GM12878 (cell line): ENCODE measurements at regions not wholly inside any gene's neighbourhood (a gene's known extent, or its start where the extent isn't known, plus 50 kb on each side); places are given as distances from the start of the nearest gene placed in this dataset.

Experiments used
- ATAC-seq: fragments of 200-7000 bp; cut with Tn5 transposase; 3 replicates; pipeline ENCODE4 v1.9.1; 2020; ENCODE audit warnings: mild to moderate bottlenecking, moderate library complexity
- BruUV-seq: library from RNA; stranded (reverse); fragments of 400-500 nt; replicated peaks from 2 replicates; lab custom pipeline; 2021; lab: Mats Ljungman, UMichigan
- CTCF ChIA-PET: fragments of 300-600 bp; sonication (Branson Sonifier 250); formaldehyde crosslinking; extraction: SDS; loops from one replicate; lab custom pipeline; 2021; ENCODE audit warnings: inconsistent platforms; lab: Yijun Ruan, JAX
- POLR2A ChIA-PET: fragments of 350-600 bp; formaldehyde crosslinking; extraction: SDS; loops from one replicate; lab custom pipeline; 2021; ENCODE audit warnings: inconsistent platforms; lab: Charles Lee
- RAD21 ChIA-PET: fragments of 300-600 bp; sonication (Branson Sonifier 250); formaldehyde crosslinking; loops from one replicate; lab custom pipeline; 2023; ENCODE audit warnings: antibody characterized with exemption; ENCODE audit not compliant: unreplicated experiment; lab: Charles Lee
- SMC1A ChIA-PET: fragments of 300-600 bp; sonication (Branson Sonifier 250); formaldehyde crosslinking; loops from one replicate; lab custom pipeline; 2023; ENCODE audit not compliant: unreplicated experiment, uncharacterized antibody; lab: Charles Lee
- DNase-seq: peaks from one replicate; pipeline ENCODE4 v3.0.0-alpha.2; 2011; ENCODE audit warnings: low read depth, low spot score
- FAIRE-seq: peaks from 3 replicates; lab custom pipeline; 2011; peaks lifted over from hg19 to GRCh38; lab: Jason Lieb, UNC
- H2AFZ ChIP-seq: 2 replicates; pipeline ENCODE4 v1.6.0; 2011; ENCODE audit warnings: low read depth, low read length, control low read depth; ENCODE audit not compliant: control insufficient read depth
- H3K27ac ChIP-seq: 2 replicates; pipeline ENCODE4 v1.5.1; 2011; ENCODE audit warnings: control low read depth; ENCODE audit not compliant: control insufficient read depth, insufficient read depth
- H3K27me3 ChIP-seq, 2 experiments: replicated peaks in 1 of 2; 2 replicates each; pipeline versions ENCODE4 v1.6.0 to v1.6.1; 2011; ENCODE audit warnings: low read length in 1 of 2; ENCODE audit not compliant: control insufficient read depth in 2 of 2, insufficient read depth in 2 of 2
- H3K36me3 ChIP-seq, 2 experiments: 2 replicates each; pipeline ENCODE4 v1.5.1; 2011; ENCODE audit warnings: low read length in 1 of 2; ENCODE audit not compliant: control insufficient read depth in 2 of 2, insufficient read depth in 2 of 2
- H3K4me1 ChIP-seq: 2 replicates; pipeline ENCODE4 v1.6.1; 2011; ENCODE audit warnings: mild to moderate bottlenecking, low read length, moderate library complexity, mixed read lengths; ENCODE audit not compliant: control insufficient read depth, insufficient read depth
- H3K4me2 ChIP-seq: 2 replicates; pipeline ENCODE4 v1.6.0; 2011; ENCODE audit warnings: control low read depth; ENCODE audit not compliant: control insufficient read depth, insufficient read depth
- H3K4me3 ChIP-seq: fragments of 200-600 bp; sonication (generic); 2 replicates; pipeline ENCODE4 v1.5.1; 2016
- H3K79me2 ChIP-seq: 2 replicates; pipeline ENCODE4 v1.6.0; 2011; ENCODE audit warnings: low read length; ENCODE audit not compliant: control insufficient read depth, insufficient read depth
- H3K9ac ChIP-seq: 2 replicates; pipeline ENCODE4 v1.8.0; 2011; ENCODE audit warnings: low read length, control low read depth, mixed read lengths; ENCODE audit not compliant: control insufficient read depth, insufficient read depth
- H3K9me3 ChIP-seq: replicated peaks from 3 replicates; pipeline ENCODE4 v1.5.1; 2011; ENCODE audit warnings: mild to moderate bottlenecking, low read length; ENCODE audit not compliant: control insufficient read depth, insufficient read depth
- H4K20me1 ChIP-seq: 2 replicates; pipeline ENCODE4 v1.6.0; 2011; ENCODE audit not compliant: control insufficient read depth, insufficient read depth
- ASH2L ChIP-seq: fragments of 300-600, 200-600 bp; sonication (generic); IDR thresholded peaks from 2 replicates; pipeline ENCODE4 v1.6.1; 2017; ENCODE audit warnings: low read depth, mild to moderate bottlenecking, borderline replicate concordance
- BCL3 ChIP-seq: IDR thresholded peaks from 2 replicates; pipeline ENCODE4 v1.6.1; 2011; ENCODE audit warnings: borderline replicate concordance, low read depth, mild to moderate bottlenecking, moderate library complexity, low read length; ENCODE audit not compliant: insufficient read depth, poor library complexity, severe bottlenecking
- CBX5 ChIP-seq: sonication (generic); IDR thresholded peaks from 2 replicates; pipeline ENCODE4 v1.6.1; 2016; ENCODE audit warnings: low read depth, moderate library complexity, mild to moderate bottlenecking, inconsistent platforms
- CREM ChIP-seq: IDR thresholded peaks from 2 replicates; pipeline ENCODE4 v1.6.1; 2014; ENCODE audit warnings: antibody characterized with exemption, low read depth
- EGR1 ChIP-seq, 2 experiments: IDR thresholded peaks; 1 replicate in 1 of 2; 2 replicates in 1 of 2; pipeline ENCODE4 v1.6.1; 2011 to 2012; ENCODE audit warnings: low read depth in 2 of 2, low read length in 2 of 2, borderline replicate concordance in 1 of 2, mild to moderate bottlenecking in 1 of 2, moderate library complexity in 1 of 2
- HDGF ChIP-seq: fragments of 450-650 bp; IDR thresholded peaks from 2 replicates; pipeline ENCODE4 v1.6.1; 2016; ENCODE audit warnings: antibody characterized with exemption
- MEF2B ChIP-seq: fragments of 450-650 bp; IDR thresholded peaks from 2 replicates; pipeline ENCODE4 v1.6.1; 2018; ENCODE audit warnings: mild to moderate bottlenecking, moderate library complexity; ENCODE audit not compliant: partially characterized antibody, poor library complexity, severe bottlenecking
- NRF1 ChIP-seq: conservative IDR thresholded peaks from 2 replicates; pipeline ENCODE4 v1.6.1; 2011; ENCODE audit warnings: mild to moderate bottlenecking, low read depth, low read length, improper control_type of control experiment
- POLR2AphosphoS2 ChIP-seq: IDR thresholded peaks from 2 replicates; pipeline ENCODE4 v1.6.1; 2011; ENCODE audit warnings: low read depth, mild to moderate bottlenecking, low read length, improper control_type of control experiment, moderate library complexity
- SMARCA5 ChIP-seq: fragments of 450-650 bp; IDR thresholded peaks from 2 replicates; pipeline ENCODE4 v1.6.1; 2017; ENCODE audit warnings: mild to moderate bottlenecking
- SP1 ChIP-seq: IDR thresholded peaks from one replicate; pipeline ENCODE4 v1.6.1; 2011; ENCODE audit warnings: low read depth, low read length
- SREBF1 ChIP-seq: IDR thresholded peaks from 2 replicates; pipeline ENCODE4 v1.6.1; 2012; ENCODE audit warnings: mild to moderate bottlenecking, low read length
- STAT1 ChIP-seq: fragments of 450-650 bp; conservative IDR thresholded peaks from 2 replicates; pipeline ENCODE4 v1.6.1; 2014; ENCODE audit warnings: antibody characterized with exemption, mild to moderate bottlenecking
- SUPT20H ChIP-seq: IDR thresholded peaks from 2 replicates; pipeline ENCODE4 v1.6.1; 2011; ENCODE audit warnings: low read depth, mild to moderate bottlenecking, low read length, moderate library complexity, borderline replicate concordance; ENCODE audit not compliant: control insufficient read depth
- SUZ12 ChIP-seq: fragments of 200-600 bp; sonication (generic); IDR thresholded peaks from one replicate; pipeline ENCODE4 v1.6.1; 2018; ENCODE audit warnings: antibody characterized with exemption, mild to moderate bottlenecking; ENCODE audit not compliant: unreplicated experiment
- ZNF207 ChIP-seq: fragments of 450-650 bp; IDR thresholded peaks from 2 replicates; pipeline ENCODE4 v1.6.1; 2014; ENCODE audit warnings: antibody characterized with exemption, mild to moderate bottlenecking, borderline replicate concordance
- ZNF622 ChIP-seq: fragments of 450-650 bp; IDR thresholded peaks from 2 replicates; pipeline ENCODE4 v1.6.1; 2017; ENCODE audit warnings: mild to moderate bottlenecking, inconsistent platforms
- WGBS: methylation state at CpG from one replicate; pipeline ENCODE4 v1.1.6; 2016; ENCODE audit warnings: low lambda C conversion rate; ENCODE audit not compliant: insufficient replicate concordance, insufficient coverage; ENCODE audit errors: missing lambda C conversion rate; 5-methylcytosine and 5-hydroxymethylcytosine counted together
- in situ Hi-C: fragments of 300-500 bp; cut with MboI; formaldehyde crosslinking; loops from 9 replicates; pipeline ENCODE4 v1.14.3; 2018; ENCODE audit warnings: mixed read lengths
- intact Hi-C: fragments of 100-400 bp; cut with micrococcal nuclease; formaldehyde crosslinking; loops from one replicate; pipeline ENCODE4 v1.14.2; 2022; ENCODE audit not compliant: unreplicated experiment
- TF ChIP-seq, protein P1 (sequence below): fragments of 450-650 bp; formaldehyde crosslinking; IDR thresholded peaks from 2 replicates; pipeline ENCODE4 v1.5.0; 2022; ENCODE audit warnings: mild to moderate bottlenecking, missing genetic modification characterization

DNA sequence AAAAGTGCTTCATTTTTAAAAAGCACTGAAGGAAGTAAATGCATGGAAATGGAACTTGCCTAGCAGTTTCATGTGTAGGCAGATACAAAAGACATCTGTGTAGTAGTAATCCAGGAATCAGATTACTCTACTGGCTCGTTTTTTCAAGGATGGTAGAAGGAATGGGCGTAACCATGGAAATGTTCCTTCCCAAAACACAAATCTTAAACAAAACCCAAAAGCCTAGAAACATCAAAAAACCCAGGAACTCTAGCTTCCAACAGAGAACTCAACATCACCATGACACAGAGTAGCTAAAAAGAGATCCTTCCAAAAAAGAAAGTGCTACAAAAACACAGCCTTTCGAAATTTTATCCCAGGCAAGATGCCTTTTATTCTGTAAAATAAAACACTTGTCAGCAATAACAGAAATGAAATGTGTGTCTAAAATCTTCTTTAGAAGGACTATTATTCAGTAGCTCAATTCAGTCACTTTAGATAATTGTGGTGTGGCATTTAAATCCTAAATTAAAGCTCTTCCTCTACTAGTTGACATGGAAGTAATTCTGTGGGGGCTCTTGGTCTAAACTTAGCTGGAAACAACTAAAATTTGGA is 81.7 kb downstream of the FAM217A start (continued):
- TF ChIP-seq, protein P1, sequence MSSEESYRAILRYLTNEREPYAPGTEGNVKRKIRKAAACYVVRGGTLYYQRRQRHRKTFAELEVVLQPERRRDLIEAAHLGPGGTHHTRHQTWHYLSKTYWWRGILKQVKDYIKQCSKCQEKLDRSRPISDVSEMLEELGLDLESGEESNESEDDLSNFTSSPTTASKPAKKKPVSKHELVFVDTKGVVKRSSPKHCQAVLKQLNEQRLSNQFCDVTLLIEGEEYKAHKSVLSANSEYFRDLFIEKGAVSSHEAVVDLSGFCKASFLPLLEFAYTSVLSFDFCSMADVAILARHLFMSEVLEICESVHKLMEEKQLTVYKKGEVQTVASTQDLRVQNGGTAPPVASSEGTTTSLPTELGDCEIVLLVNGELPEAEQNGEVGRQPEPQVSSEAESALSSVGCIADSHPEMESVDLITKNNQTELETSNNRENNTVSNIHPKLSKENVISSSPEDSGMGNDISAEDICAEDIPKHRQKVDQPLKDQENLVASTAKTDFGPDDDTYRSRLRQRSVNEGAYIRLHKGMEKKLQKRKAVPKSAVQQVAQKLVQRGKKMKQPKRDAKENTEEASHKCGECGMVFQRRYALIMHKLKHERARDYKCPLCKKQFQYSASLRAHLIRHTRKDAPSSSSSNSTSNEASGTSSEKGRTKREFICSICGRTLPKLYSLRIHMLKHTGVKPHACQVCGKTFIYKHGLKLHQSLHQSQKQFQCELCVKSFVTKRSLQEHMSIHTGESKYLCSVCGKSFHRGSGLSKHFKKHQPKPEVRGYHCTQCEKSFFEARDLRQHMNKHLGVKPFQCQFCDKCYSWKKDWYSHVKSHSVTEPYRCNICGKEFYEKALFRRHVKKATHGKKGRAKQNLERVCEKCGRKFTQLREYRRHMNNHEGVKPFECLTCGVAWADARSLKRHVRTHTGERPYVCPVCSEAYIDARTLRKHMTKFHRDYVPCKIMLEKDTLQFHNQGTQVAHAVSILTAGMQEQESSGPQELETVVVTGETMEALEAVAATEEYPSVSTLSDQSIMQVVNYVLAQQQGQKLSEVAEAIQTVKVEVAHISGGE (CRISPR knock-in tag): no peak
- TF ChIP-seq HDGF: no peak
- no peak for TF ChIP-seq SREBF1
- TF ChIP-seq NRF1: no peak
- no peak for TF ChIP-seq EGR1 (IDR thresholded peaks at IDR 0.05; ENCODE audit: borderline replicate concordance in 1 of 2, low read depth in 2 of 2, low read length in 2 of 2)
- no peak for TF ChIP-seq CBX5
- no peak for TF ChIP-seq ZNF622
- no peak for TF ChIP-seq POLR2AphosphoS2
- TF ChIP-seq, all 136 proteins: peak for 0

GRCh38 chr6:3999800-4000661 is 78.9 kb downstream of the FAM217A start:
- TF ChIP-seq ASH2L (no peak), ZNF207 (no peak), SMARCA5 (no peak), STAT1 (no peak), BCL3 (no peak), CREM (no peak), SUPT20H (no peak), SUZ12 (no peak), MEF2B (no peak), SP1 (no peak)
- H3K4me1 ChIP-seq: no peaks in the 10 kb centered on the region; the same call in 1 of the 2 replicates
- H3K9ac ChIP-seq: no peak overlapping the region
- no peak overlapping the region for H3K27ac ChIP-seq
- no peaks in the 10 kb centered on the region for H3K9me3 ChIP-seq
- no peaks in the 10 kb centered on the region; the same call in 1 of the 2 replicates for H4K20me1 ChIP-seq
- POLR2A ChIA-PET: no interaction called here
- DNase-seq: no peak
- no peak for FAIRE-seq
- no peak overlapping the region for H3K4me2 ChIP-seq
- no peak for ATAC-seq
- intact Hi-C loops: no loop called here
- in situ Hi-C loops: no loop called here
- H3K79me2 ChIP-seq: no peaks in the 10 kb centered on the region
- no peak overlapping the region for H2AFZ ChIP-seq
- CTCF ChIA-PET: no interaction called here
- no peaks in the 10 kb centered on the region for H3K27me3 ChIP-seq
- no peaks in the 10 kb centered on the region for H3K36me3 ChIP-seq
- RAD21 ChIA-PET: no interaction called here
- no TSS peak for BruUV-seq
- H3K4me3 ChIP-seq: no peak overlapping the region
- SMC1A ChIA-PET: no interaction called here
- WGBS: 84% methylated on average over 4 of the region's 4 CpGs
